ENCODE measurements at regions not wholly inside any gene's neighbourhood (a gene's known extent, or its start where the extent isn't known, plus 50 kb on each side); places are given as distances from the start of the nearest gene placed in this dataset.

GRCh38 chr4:159018062-159018629 lies 84.7 kb upstream of the RAPGEF2 start:
- no peaks in the 10 kb centered on the region for H3K36me3 ChIP-seq (ENCODE audit: insufficient read depth, low read length)
- H3K4me3 ChIP-seq, result no peak overlapping the region
- H3K27ac ChIP-seq, result no peak overlapping the region
- no peaks in the 10 kb centered on the region for H3K9me3 ChIP-seq (ENCODE audit: low read depth, low read length)
- H3K9ac ChIP-seq (ENCODE audit: insufficient read length), result no peak overlapping the region
- TF ChIP-seq EZH2 (IDR thresholded peaks at IDR 0.05), result no peak
- no peak for DNase-seq (ENCODE audit: low read depth, low spot score)

DNA sequence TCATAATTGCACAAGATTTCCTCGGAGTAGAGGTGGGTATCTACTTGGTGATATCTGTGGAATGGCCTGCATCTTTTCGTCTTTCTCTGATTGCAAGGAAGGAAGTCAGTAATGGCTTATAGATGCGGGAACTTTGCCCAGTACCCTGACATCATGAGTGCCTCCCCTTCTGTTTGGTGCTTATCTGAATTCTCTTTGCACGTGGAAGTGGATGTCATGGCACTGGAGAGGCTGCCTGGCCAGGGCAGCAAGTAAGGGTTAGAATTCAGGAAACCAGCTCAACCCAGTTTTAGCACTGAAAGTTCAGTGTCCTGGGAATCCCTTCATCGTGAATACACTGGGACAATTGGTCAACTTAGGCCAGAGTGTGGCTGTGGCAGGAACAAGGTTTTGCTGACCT lies 83.5 kb upstream of the RAPGEF2 start:
- no peak for DNase-seq (ENCODE audit: low read depth, low spot score)

GRCh38 chr4:159021597-159022385 lies 81.1 kb upstream of the RAPGEF2 start:
- DNase-seq (ENCODE audit: low read depth, low spot score), result no peak
- TF ChIP-seq FOXP2 (optimal IDR thresholded peaks at IDR 0.05; ENCODE audit: control extremely low read depth, extremely low read length, insufficient read depth), result no peak
- no peak for TF ChIP-seq EZH2 (IDR thresholded peaks at IDR 0.05)
- no peak; the same call in 1 of the 2 replicates for TF ChIP-seq POLR2AphosphoS5 (IDR thresholded peaks at IDR 0.05; ENCODE audit: borderline replicate concordance, low read depth, low read length)
- Histone ChIP-seq H3K36me3 (ENCODE audit: insufficient read depth, low read length) (no peaks in the 10 kb centered on the region), H3K4me3 (peak overlapping the region; percentile 70), H3K9me3 (ENCODE audit: low read depth, low read length) (no peaks in the 10 kb centered on the region), H3K9ac (ENCODE audit: insufficient read length) (peak overlapping the region; percentile 46), H3K27ac (peak overlapping the region; percentile 39)

More for the DNA sequence above, 83.5 kb upstream of the RAPGEF2 start:
- Histone ChIP-seq H3K9me3 (ENCODE audit: low read depth, low read length) (no peaks in the 10 kb centered on the region), H3K27ac (no peak overlapping the region), H3K36me3 (ENCODE audit: insufficient read depth, low read length) (no peaks in the 10 kb centered on the region), H3K9ac (ENCODE audit: insufficient read length) (no peak overlapping the region), H3K4me3 (no peak overlapping the region)
- TF ChIP-seq EZH2 (IDR thresholded peaks at IDR 0.05) (no peak), FOXP2 (optimal IDR thresholded peaks at IDR 0.05; ENCODE audit: control extremely low read depth, extremely low read length, insufficient read depth) (no peak), POLR2AphosphoS5 (IDR thresholded peaks at IDR 0.05; ENCODE audit: borderline replicate concordance, low read depth, low read length) (no peak)

GRCh38 chr4:159023741-159024140 lies 79.1 kb upstream of the RAPGEF2 start:
- Histone ChIP-seq H3K36me3 (ENCODE audit: insufficient read depth, low read length) (no peaks in the 10 kb centered on the region), H3K27ac (no peak overlapping the region), H3K9ac (ENCODE audit: insufficient read length) (no peak overlapping the region), H3K4me3 (no peak overlapping the region), H3K9me3 (ENCODE audit: low read depth, low read length) (no peaks in the 10 kb centered on the region)
- TF ChIP-seq EZH2 (IDR thresholded peaks at IDR 0.05), result no peak
- no peak for TF ChIP-seq FOXP2 (optimal IDR thresholded peaks at IDR 0.05; ENCODE audit: control extremely low read depth, extremely low read length, insufficient read depth)
- TF ChIP-seq POLR2AphosphoS5 (IDR thresholded peaks at IDR 0.05; ENCODE audit: borderline replicate concordance, low read depth, low read length), result no peak
- DNase-seq (ENCODE audit: low read depth, low spot score), result no peak

GRCh38 chr4:159024266-159024665 lies 78.6 kb upstream of the RAPGEF2 start:
- no peak for DNase-seq (ENCODE audit: low read depth, low spot score)
- no peak for TF ChIP-seq FOXP2 (optimal IDR thresholded peaks at IDR 0.05; ENCODE audit: control extremely low read depth, extremely low read length, insufficient read depth)
- TF ChIP-seq EZH2 (IDR thresholded peaks at IDR 0.05), result no peak
- TF ChIP-seq POLR2AphosphoS5 (IDR thresholded peaks at IDR 0.05; ENCODE audit: borderline replicate concordance, low read depth, low read length), result no peak
- no peaks in the 10 kb centered on the region for H3K36me3 ChIP-seq (ENCODE audit: insufficient read depth, low read length)
- H3K9ac ChIP-seq (ENCODE audit: insufficient read length), result no peak overlapping the region
- H3K27ac ChIP-seq, result no peak overlapping the region
- H3K4me3 ChIP-seq, result no peak overlapping the region
- no peaks in the 10 kb centered on the region for H3K9me3 ChIP-seq (ENCODE audit: low read depth, low read length)

DNA sequence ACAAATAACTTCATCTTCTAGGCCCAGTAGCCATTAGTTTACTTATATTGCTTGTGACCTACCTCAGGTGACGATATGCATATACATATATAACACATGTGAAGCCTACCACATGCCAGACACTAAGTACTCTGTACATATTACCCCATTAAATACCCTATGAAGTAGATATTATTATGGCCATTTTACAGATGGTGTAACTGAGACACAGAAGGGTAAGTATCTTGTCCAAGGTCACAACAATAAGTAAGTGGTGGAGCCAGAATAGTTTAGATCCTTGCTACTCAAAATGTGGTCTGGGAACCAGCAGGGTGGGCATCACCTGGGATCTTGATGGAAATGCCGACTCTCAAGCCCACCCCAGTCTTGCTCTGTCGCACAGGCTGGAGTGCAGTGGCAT lies 78.1 kb upstream of the RAPGEF2 start:
- no peaks in the 10 kb centered on the region for H3K9me3 ChIP-seq (ENCODE audit: low read depth, low read length)
- no peak overlapping the region for H3K4me3 ChIP-seq
- no peak for DNase-seq (ENCODE audit: low read depth, low spot score)
- H3K36me3 ChIP-seq (ENCODE audit: insufficient read depth, low read length), result no peaks in the 10 kb centered on the region
- no peak for TF ChIP-seq EZH2 (IDR thresholded peaks at IDR 0.05)
- no peak for TF ChIP-seq POLR2AphosphoS5 (IDR thresholded peaks at IDR 0.05; ENCODE audit: borderline replicate concordance, low read depth, low read length)
- no peak for TF ChIP-seq FOXP2 (optimal IDR thresholded peaks at IDR 0.05; ENCODE audit: control extremely low read depth, extremely low read length, insufficient read depth)
- no peak overlapping the region for H3K27ac ChIP-seq
- H3K9ac ChIP-seq (ENCODE audit: insufficient read length), result no peak overlapping the region

DNA sequence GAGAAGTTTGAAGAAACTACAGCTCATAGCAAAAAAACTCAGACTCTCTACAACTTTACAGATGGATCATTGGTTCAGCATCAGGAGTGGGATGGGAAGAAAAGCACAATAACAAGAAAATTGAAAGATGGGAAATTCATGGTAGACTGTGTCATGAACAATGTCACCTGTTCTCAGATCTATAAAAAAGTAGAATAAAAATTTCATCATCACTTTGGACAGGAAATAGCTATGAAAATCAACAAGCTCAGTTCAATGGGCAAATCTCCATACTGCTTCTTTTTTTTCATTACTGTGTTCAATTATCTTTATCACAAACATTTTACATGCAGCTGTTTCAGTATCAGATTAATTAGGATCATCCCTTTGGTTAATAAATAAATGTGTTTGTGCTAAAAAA lies 76.5 kb upstream of the RAPGEF2 start:
- Histone ChIP-seq H3K9me3 (ENCODE audit: low read depth, low read length) (no peaks in the 10 kb centered on the region), H3K9ac (ENCODE audit: insufficient read length) (no peak overlapping the region), H3K4me3 (no peak overlapping the region), H3K36me3 (ENCODE audit: insufficient read depth, low read length) (no peaks in the 10 kb centered on the region), H3K27ac (no peak overlapping the region)
- TF ChIP-seq POLR2AphosphoS5 (IDR thresholded peaks at IDR 0.05; ENCODE audit: borderline replicate concordance, low read depth, low read length), result no peak
- TF ChIP-seq EZH2 (IDR thresholded peaks at IDR 0.05), result no peak
- no peak for TF ChIP-seq FOXP2 (optimal IDR thresholded peaks at IDR 0.05; ENCODE audit: control extremely low read depth, extremely low read length, insufficient read depth)
- no peak for DNase-seq (ENCODE audit: low read depth, low spot score)

DNA sequence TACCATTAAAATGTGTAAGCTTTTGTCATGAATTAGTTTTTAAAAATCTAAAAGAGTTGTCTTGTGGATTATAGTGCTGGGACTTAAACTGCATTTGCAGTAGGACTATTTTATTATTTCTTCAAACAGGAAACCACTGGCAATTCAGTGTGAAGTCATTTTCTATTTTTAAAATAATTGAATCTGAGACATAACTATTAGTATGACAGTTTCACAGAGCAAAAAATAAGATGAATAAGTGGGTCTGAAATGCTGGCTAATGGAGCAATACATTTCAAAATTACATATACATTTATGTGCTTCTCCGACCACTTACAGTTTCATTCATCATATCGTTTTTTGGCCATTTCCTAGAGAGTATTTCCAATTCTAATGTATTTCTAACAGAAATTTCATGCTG lies 75.3 kb upstream of the RAPGEF2 start:
- Histone ChIP-seq H3K27ac (peak overlapping the region; percentile 35; the same call in 1 of the 2 replicates), H3K4me3 (peak overlapping the region; percentile 44), H3K9ac (ENCODE audit: insufficient read length) (no peak overlapping the region), H3K36me3 (ENCODE audit: insufficient read depth, low read length) (no peaks in the 10 kb centered on the region), H3K9me3 (ENCODE audit: low read depth, low read length) (no peaks in the 10 kb centered on the region)
- TF ChIP-seq POLR2AphosphoS5 (IDR thresholded peaks at IDR 0.05; ENCODE audit: borderline replicate concordance, low read depth, low read length), result no peak
- no peak for TF ChIP-seq EZH2 (IDR thresholded peaks at IDR 0.05)
- no peak for TF ChIP-seq FOXP2 (optimal IDR thresholded peaks at IDR 0.05; ENCODE audit: control extremely low read depth, extremely low read length, insufficient read depth)
- DNase-seq (ENCODE audit: low read depth, low spot score), result no peak

All from SK-N-MC (cell line).